ENCODE measurements at regions not wholly inside any gene's neighbourhood (a gene's known extent, or its start where the extent isn't known, plus 50 kb on each side); places are given as distances from the start of the nearest gene placed in this dataset.
"Not testable (repeated sequence)": the region's sequence is repeated elsewhere in the genome, so short reads cannot be mapped to it uniquely, and the experiment has no call there.

DNA sequence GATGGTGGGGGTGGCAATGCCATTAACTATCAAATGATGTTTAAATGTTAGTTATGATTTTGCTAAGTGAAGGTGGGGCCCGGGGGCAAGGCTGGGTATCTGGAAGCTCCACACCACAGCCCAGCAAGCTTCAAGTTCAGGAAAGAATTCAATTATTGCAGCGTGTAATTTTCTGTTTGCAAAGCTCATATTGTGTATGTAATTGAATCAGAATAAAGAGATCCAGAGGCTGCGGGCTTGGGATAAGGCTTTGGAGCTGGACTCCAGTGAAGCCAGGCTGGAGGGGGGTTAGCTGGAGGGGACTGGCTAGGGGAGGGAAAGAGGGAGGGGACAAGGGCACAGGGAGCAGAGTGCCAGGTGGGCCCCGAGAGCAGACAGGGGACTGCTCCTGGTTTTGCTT lies 557.1 kb upstream of the CADM1 start:
- no peak for DNase-seq

DNA sequence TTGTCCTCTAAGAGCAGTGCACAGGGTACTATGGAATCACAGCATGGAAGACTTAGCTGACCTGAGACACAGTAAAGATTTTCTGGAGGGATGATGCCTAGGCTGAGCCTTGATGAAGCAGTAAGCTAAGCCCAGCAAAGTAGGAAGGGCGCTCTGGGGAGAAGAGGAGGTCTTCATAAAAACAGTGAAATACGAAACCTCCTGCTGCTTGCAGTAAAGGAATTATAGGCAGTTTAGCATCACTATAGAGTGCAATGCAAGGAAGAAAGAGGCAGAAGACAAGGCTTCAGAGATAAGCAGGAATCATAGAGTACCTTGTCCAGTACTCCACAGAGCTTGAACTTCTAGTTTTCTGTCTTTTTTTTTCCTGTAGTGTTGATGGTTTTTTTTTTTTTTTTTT lies 555.7 kb upstream of the CADM1 start:
- no peak for DNase-seq

DNA sequence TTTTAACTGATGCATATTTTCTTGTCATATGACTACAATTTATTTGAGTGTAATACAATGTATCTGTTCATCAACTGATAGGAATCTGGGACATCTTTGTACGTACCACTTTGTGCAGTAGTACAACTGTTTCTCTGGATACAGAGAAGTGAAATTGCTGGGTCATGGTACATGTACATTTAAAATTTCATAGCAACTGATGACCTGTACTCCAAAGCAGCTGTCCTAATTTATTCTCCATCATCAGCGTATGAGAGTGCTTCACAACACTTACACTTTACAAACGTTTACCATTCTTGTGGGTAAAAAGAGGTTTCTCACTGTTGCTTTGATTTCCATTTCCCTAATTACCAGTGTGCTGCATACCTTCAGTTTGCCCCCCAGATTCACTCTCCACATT lies 552.8 kb upstream of the CADM1 start:
- DNase-seq: no peak

DNA sequence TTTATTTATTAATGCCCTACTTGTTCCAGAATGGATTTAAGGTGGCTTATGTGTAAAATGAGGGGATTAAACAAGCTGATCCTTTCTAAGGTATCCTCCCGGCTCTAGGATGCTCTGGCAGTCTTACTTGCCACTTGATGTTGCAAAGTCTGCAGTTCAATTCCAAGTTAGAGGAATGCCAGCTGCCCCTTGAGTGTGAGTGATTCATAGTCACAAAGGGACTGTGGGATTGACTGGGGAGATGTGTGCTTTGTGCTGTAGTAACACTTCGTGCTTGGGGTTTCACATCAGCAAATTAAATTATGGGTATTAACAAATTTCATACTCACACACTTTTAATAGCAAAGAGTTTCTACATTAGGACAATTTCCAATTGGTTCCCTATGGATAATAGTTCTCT lies 550.8 kb upstream of the CADM1 start:
- DNase-seq: no peak

DNA sequence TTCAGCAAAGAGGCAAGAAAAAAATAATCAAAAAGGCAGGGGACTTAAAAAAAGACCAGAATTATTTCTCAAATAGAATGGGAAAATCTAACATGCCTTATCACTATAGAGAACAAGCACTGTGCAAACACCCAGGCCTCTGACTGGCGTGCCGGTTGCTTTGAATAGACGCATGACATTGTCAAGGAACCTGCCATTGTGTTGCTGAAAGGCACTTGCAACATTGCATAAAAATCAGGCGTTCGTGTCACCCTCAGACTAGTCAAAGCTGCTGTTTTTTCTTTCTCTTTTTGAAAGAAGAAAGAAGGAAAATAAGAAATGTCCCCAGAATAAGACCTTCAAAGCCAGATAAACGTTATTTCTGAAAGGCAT lies 549.3 kb upstream of the CADM1 start:
- no peak for DNase-seq

DNA sequence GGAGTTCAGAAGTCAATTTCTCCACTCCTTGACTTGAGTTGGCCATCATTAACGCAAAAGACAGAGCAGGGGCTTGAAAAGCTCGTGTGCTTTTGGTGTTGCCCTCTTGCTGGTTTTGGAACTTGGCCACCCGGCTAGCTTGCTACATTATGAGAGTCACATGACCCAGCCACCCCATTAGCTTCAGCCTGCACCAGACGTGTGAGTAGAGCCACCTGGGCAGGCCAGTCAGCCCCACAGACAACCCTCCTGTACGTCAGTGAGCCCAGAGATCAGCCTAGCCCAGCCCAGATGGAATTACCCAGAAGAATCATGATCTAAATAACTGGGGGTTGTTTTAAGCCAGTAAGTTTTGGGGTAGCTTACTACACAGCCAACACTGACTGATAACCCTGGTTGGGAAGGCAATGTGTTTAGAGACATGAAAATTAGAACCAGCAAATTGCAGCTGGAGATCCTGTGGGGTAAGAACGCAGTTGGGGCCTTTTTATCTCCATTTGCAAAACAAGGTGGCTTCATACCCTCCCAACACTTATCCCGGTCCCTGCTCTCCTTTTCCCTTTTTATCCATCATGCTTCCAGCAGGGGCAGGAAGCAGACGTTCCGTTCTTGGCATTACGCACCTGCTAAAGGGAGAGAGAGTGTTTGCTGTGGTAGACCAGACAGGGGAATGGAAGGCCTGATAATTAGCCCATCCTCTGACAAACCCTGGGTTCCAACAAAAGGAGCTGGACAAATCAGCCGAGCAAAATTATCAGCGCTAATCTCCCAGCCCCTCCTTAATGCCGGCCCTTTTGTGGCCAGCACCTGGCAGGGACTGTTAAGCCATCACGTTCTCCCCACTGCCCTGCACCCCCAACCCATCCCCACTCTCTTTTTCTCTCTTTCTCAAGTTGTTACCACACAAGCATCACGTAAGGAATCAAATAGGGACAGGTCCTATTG lies 548.7 kb upstream of the CADM1 start:
- DNase-seq: no peak

DNA sequence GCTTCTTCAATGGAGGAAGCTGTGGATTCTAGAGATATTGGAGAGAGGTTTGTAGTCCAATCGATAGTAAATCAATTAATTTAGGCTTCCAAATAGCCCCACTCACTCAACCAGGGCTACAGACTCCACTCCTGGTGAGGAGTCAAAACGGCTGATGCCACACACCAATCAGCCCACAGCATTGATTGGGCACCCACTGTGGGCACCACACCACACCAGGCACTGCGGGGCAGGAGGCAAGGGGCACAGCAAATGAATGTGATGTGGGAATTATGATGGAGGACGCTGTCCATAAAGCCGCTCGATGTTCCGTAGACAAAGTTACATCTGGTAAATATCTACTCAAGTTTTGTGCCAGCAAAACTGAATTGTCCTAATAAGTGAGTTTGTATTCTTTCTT lies 547.3 kb upstream of the CADM1 start:
- DNase-seq: no peak

DNA sequence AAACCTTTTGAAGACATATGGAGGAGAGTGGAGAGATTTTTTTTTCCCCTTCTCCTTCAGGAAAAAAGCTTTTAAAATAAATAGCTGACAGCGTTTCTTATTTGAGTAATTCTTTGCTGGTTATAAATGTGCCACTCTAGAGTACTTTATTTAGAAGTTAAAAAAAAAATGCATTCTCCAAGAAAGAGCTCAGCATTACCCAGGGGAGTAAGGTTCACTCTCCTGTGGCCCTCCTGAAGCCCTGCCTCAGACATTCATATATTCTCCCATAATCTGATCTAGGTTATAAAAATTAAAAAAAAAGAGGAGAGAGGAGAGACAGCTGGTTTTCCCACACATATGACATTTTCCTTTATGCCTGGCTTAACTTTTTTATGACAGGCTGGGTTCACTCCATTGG lies 545.2 kb upstream of the CADM1 start:
- no peak for DNase-seq

DNA sequence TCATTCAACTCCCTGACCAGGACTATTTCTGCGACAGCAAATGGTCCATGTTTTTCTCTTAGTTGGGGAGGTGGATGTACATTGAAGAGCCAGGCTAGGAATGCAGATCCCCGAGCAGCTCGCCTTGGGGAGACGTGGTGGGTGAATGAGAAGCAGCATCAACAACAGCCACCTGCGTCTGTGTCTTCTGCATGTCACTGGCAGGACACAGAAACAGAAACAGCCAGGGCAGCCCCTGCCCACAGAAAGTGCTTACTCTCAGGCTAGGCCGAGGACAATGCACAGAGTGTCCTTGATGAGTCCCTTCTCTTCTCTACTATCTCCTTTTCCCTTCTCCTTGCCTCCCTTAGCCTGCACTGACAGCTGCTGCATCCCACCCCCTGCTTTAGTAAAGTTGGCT lies 541.9 kb upstream of the CADM1 start:
- no peak for DNase-seq

DNA sequence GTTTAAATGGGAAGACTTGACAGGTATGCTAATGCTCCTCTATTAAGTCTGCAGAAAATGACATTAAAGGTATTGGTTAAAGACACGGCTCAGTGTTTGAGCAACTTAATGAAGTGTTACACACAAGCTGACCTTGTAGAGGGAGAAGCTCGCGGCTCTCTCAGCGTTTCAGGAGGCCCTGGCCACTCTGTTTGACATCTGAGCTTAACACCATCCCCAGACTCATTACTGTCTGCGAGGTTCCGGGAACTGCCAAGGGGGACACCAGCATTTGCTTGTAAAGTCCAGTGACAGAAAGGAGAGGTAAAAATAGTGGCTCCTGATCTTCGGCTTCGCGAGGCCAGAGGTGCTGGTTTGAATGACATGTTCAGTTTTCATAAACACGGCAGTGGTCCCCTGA lies 540.7 kb upstream of the CADM1 start:
- DNase-seq: no peak

DNA sequence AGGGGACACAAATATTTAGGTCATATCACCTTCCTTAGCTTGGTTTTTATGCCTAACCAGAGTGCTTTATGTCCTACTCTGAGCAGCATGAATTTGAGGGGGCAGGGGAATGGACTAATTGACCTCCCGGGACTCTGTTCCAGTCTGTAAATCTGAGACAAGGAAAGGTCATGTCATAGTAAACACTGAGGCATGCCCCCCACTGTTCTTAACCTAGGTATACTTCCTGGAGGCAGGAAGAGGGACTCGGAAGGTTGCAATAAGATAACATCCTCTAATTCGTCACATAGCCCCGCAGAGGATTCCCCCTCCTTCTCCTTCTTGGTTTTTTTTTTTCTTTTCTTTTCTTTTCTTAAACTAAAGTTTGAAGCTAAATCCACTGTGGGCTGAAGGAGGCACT lies 540.3 kb upstream of the CADM1 start:
- no peak for DNase-seq

DNA sequence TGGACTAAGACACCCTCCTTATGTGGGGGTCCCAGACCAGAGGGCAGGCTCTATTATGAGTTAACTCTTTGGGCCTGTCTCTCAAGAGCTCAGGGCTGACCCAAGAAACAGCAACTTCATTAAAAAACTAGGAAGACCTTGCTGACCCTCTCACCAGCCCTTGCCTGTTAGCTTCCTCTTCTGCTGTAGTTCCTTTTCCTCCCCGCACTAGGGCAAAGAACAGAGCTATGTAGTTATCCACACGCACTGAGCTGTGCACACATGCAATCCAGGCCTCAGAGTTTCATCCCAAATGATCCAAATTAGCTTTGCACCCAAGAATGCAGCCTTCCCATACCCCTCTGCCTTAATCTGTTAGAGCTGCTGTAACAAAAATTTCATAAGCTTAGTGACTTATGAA lies 539.6 kb upstream of the CADM1 start:
- no peak for DNase-seq

DNA sequence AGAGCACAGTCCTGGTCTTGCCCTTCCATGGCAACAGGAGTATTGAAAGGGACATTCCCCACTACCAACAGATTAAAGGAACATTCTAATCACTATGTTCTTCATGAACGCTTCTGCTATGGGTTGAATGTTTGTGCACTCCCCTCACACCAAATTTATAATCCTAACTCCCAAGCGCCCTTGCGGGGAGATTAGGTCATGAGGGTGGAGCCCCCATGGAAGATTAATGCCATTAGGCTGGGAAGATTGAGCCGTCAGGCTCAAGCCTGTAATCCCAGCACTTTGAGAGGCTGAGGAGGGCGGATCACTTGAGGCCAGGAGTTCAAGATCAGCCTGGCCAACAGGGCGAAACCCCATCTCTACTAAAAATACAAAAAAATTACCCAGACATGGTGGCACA lies 538.8 kb upstream of the CADM1 start:
- not testable (repeated sequence) for DNase-seq

DNA sequence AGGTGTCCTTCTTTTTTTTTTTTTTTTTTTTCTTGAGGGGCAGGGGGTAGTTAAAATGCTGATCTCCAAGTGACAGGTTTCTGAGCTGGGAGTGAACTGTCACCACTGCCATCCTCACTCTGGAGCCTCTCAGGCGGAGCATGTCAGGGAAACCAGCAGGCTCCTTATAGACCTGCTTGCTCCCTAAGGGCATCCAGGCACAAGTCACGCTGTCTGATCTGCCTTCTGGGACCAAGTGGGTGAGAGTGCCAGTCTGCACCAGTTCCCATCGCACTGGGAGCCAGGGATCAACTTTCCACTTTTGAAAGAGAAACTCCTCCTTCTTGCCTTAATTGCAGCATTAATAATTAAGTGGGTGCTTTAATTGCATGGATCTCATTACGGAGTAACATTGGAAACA lies 537.9 kb upstream of the CADM1 start:
- DNase-seq: no peak

DNA sequence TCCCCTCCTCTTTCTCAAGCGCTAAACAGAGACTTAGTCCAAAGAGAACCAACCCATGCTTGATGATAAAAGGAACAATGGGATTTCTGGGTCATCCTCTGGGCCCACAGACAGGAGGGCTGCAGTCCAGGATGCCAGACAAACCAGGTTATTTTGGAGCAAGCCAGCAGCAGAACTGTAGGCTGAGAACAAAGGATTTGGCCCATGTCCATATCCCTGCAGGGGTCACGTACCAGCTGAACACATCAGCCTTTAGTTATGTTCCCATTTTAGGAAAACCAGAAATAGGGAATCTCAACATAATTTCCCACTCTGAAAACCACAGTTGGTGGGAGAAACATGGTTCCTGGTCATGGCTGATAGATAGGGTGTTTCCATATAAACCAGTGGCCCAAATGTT lies 533.6 kb upstream of the CADM1 start:
- DNase-seq: no peak

DNA sequence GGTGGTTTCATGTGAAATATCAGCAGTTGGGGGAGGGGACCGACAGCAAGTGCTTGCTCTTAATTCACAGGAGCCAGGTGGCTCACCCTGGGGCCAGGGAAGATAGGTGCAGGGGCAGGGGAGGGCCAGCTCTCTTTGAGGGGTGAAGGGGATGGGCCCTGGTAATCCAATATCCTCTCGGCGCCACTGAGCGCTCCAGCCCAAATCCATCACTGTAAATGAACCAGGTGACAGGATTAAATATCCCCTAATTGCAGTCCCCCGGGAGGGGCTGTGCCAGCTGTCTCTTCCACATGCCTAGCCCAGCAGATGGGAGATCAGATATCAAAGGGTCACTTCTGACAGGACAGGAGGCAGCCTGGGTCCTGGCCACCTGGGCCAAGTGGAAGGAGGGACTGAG lies 531.8 kb upstream of the CADM1 start:
- DNase-seq: no peak

DNA sequence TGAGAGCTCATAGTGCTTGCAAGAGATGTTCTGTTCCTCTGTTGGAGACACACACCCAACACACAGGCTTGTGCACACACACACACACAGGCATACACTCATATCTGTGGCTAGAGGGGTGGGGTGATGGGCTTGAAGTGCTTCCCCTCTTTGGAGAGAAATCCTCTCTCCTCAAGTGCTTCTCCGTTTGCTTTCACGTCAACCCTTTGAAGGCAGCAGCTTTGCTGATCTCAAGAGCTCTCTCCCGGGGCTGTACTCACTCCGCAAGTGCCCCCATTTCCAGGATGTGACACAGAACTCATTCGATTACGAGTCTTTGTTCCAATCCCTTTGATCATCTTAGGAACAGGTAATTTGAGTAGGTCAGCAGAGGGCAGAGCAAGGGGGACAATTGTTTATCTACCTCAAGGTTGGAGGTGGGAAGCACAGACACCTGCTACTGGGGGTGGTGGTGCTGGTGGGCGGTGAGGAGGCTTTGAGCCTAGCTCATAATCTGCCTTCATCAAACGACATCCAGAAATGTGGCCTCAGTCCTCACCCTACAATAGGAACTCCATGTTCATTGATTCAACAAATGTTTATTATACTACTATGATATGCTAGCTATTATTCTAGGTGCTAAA lies 529.8 kb upstream of the CADM1 start:
- no peak for DNase-seq

DNA sequence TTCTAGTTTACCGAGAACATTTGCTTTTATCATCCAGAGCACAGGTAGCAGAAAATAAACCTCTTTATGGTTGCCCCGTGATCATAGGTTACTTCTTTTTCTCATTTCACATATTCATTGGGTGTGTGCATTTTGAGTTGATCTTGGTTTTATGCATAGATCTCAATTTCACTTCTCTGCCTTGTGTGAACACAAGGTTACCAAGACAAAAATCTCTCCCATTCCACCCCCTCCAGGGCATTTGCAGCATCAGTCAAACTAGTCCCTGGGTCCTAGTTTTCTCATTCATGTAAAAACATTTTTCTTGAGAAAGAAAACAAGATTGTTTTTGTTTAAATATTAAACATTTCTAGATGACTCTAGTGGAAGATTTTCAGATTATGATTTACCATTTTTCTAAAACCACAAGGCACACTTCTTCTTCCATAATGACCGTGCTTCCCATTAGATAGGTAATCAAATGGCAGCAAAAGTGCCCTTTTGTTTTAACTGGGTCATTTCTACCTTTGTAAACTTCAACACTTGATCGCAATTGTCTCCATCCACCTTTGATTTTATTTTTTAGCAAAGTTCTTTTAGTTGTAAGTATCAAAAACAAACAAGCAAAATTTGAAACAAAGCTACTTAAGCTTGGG lies 526.6 kb upstream of the CADM1 start:
- no peak for DNase-seq

DNA sequence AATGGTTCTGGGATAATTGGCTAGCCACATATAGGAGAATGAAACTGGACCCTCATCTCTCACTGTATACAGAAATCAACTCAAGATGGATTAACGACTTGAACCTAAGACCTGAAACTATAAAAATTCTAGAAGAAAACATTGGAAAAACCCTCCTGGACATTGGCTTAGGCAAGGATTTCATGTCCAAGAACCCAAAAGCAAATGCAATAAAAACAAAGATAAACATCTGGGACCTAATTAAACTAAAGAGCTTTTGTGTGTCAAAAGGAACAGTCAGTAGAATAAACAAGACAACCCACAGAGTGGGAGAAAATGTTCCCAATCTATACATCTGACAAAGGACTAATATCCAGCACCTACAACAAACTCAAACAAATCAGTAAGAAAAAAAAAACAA lies 524.3 kb upstream of the CADM1 start:
- DNase-seq: not testable (repeated sequence)

DNA sequence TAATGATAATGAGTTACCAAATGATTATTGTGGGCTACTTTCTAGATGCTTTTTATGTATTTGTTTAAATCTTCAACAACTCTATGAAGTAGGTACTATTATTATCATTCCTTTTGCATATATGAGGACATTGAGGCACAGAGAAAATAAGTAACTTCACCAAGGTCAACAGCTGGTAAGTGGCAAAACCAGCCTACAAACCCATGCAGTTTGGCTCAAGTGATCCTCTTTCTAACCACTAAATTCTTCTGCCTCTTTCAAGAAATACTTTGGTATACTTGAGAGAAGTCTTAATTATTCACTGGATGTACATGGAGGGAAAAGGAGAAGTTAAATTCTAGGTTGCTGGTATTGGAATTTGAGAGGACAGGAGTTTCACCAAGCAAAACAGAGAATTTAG lies 495.2 kb upstream of the CADM1 start:
- DNase-seq: no peak

DNA sequence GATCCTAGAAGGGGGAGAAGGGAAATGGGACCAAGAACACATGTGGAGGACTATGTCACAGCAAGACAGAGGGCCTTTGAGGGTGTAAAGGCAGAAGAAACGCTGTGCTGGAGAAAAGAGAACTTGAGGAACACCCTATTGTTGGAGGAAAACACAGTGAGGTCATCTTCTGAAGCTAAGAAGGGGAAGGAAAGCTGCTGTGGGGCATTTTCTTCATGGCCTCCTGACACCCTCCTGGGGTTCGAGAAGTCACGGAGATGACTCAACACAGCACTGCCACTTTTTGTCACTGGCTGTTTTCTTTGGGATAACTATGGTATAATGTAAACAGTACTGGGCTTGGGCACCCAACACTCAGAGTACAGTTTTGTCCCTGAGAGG lies 492.6 kb upstream of the CADM1 start:
- no peak for DNase-seq

DNA sequence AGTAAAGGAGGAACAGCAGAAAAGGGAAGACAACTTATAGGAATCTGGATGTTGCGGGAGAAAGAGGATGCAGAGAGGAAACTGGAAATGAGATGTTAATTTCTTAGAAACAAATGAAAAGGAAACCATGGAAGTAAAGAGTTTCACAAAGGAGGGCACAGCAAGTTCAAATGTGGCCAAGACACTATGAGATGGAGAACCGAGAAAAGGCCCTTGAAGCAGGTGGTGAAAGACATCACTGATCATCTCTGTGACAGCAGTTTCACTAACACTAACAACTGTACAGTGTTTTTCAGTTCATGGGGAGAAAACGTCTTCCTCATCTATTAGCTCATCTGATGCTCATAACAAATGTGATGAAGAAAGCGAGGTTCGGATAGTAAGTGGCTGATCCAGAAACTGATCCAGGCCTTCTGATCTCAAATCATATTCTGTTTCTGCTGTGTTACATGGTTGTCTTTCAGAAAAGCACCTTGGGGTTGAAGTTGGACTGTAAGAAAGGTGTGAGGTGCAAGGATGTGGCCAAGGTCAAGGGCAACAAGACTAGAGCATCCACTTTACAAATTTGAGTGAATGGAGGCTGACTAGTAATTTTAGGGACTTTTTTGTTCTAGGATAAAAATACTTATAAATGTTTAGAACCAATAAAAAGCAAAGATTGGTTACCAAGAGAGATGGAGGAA lies 492.1 kb upstream of the CADM1 start:
- no peak for DNase-seq

DNA sequence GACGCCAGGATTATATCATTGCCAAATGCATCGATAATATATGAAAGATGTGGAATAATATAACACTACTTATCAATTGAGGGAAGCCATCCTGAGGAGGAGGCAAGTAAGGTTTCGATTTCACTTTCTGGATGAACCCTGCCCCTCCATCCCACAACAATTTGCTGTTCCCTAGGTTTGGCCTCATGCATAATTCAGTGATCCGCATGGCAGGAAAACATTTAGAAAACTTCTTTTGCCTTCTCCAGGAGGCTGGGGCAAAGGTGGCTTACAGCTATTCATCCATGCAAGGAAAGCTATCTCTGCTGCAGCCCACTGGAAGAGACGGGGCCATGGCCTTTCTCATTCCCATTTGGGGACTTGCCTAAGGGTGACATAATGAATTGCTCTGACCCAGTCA lies 489.4 kb upstream of the CADM1 start:
- no peak for DNase-seq

DNA sequence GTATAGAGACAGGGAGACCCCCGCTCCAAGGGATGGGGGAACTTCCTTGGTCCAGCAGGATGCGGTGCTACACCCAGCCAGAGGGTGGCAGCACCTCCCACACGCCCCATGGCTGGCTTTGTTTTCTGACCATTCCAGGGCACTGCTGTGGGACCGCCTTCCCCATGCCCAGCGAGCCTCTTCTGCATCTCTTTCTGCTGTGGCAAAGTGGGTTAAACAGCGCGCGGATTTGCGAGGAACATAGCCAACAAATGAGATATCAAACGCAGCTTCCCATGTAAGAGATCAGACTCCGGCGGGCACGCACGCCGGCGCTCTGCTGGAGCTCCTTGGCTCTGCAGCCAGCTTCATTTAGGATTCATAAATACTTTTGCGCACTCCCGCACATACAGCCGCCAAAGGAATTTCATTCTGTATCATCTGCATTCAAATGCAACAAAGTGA lies 485.8 kb upstream of the CADM1 start:
- DNase-seq: no peak

All from EL (cell line).